Natural killer cell (primary cell): ENCODE measurements at regions not wholly inside any gene's neighbourhood (a gene's known extent, or its start where the extent isn't known, plus 50 kb on each side); places are given as distances from the start of the nearest gene placed in this dataset.

ENCODE experiments used
- ATAC-seq, 3 donors: fragments of 150-1000 bp in 2 of 3; fragments of 200-7000 bp in 1 of 3; cut with Tn5 transposase; 1 replicate in 1 of 3; 2 replicates in 2 of 3; pipeline ENCODE4 v1.10.0; 2021; ENCODE audit warnings: mild to moderate bottlenecking in 2 of 3, moderate library complexity in 2 of 3
- DNase-seq, 2 donors: peaks; one replicate each; pipeline versions ENCODE4 v3.0.0 to v3.0.0-alpha.2; 2013 to 2021; ENCODE audit warnings: mixed read lengths in 1 of 2
- H3K27ac ChIP-seq: one replicate; pipeline ENCODE4 v1.5.1; 2013; ENCODE audit warnings: mild to moderate bottlenecking, low read length
- H3K27me3 ChIP-seq: one replicate; pipeline ENCODE4 v1.6.1; 2013; ENCODE audit warnings: low read length; ENCODE audit not compliant: control insufficient read depth, insufficient read depth
- H3K36me3 ChIP-seq: one replicate; pipeline ENCODE4 v1.6.1; 2013; ENCODE audit warnings: low read length; ENCODE audit not compliant: control insufficient read depth, insufficient read depth
- H3K4me1 ChIP-seq: one replicate; pipeline ENCODE4 v1.6.1; 2013; ENCODE audit warnings: low read length; ENCODE audit not compliant: control insufficient read depth, insufficient read depth
- H3K4me3 ChIP-seq: one replicate; pipeline ENCODE4 v1.5.1; 2013; ENCODE audit warnings: low read length
- H3K9me3 ChIP-seq: one replicate; pipeline ENCODE4 v1.6.1; 2013; ENCODE audit warnings: low read length; ENCODE audit not compliant: control insufficient read depth, insufficient read depth
- H3K27ac Mint-ChIP-seq, 2 donors: one replicate each; pipeline ENCODE4 v1.8.0; 2022; ENCODE audit warnings: mild to moderate bottlenecking in 2 of 2, mixed read lengths in 2 of 2, moderate library complexity in 1 of 2
- H3K27me3 Mint-ChIP-seq, 2 donors: one replicate each; pipeline ENCODE4 v1.8.0; 2022; ENCODE audit warnings: low read depth in 2 of 2, mixed read lengths in 2 of 2
- H3K36me3 Mint-ChIP-seq: one replicate; pipeline ENCODE4 v1.8.0; 2022; ENCODE audit warnings: mixed read lengths
- H3K4me1 Mint-ChIP-seq, 2 donors: one replicate each; pipeline ENCODE4 v1.8.0; 2022; ENCODE audit warnings: mixed read lengths in 2 of 2
- H3K4me3 Mint-ChIP-seq: one replicate; pipeline ENCODE4 v1.8.0; 2022; ENCODE audit warnings: mild to moderate bottlenecking, moderate library complexity, mixed read lengths
- H3K9me3 Mint-ChIP-seq, 2 donors: one replicate each; pipeline ENCODE4 v1.8.0; 2022; ENCODE audit warnings: mixed read lengths in 2 of 2
- CTCF ChIP-seq: fragments of 200-600 bp; IDR thresholded peaks from one replicate; pipeline ENCODE4 v1.8.0; 2022; ENCODE audit warnings: antibody characterized with exemption
- WGBS: methylation state at CpG from one replicate; pipeline ENCODE4 v1.1.7; 2013; ENCODE audit warnings: missing lambda C conversion rate; ENCODE audit not compliant: insufficient coverage; 5-methylcytosine and 5-hydroxymethylcytosine counted together
- intact Hi-C: fragments of 100-400 bp; cut with micrococcal nuclease; formaldehyde crosslinking; loops from one replicate; pipeline ENCODE4 v1.14.2; 2022

- H3K36me3 Mint-ChIP-seq, result no peaks in the 10 kb centered on the region
- H3K27me3 Mint-ChIP-seq, result no peaks in the 10 kb centered on the region
- ATAC-seq (no peak), DNase-seq (no peak)
- TF ChIP-seq CTCF, result no peak
- Histone ChIP-seq H3K27ac (no peak overlapping the region), H3K4me3 (no peak overlapping the region), H3K36me3 (no peaks in the 10 kb centered on the region), H3K27me3 (no peaks in the 10 kb centered on the region), H3K9me3 (no peaks in the 10 kb centered on the region), H3K4me1 (no peaks in the 10 kb centered on the region)
- no peak overlapping the region for H3K4me3 Mint-ChIP-seq
- H3K27ac Mint-ChIP-seq, result no peak overlapping the region
- intact Hi-C loops, result no loop called here
- no peaks in the 10 kb centered on the region for H3K4me1 Mint-ChIP-seq
- 84% methylated on average over 4 of the region's 4 CpGs for WGBS
- peaks cover 12 to 14% of the 10 kb centered on the region in 2 donors for H3K9me3 Mint-ChIP-seq
Observed at GRCh38 chr3:82390868-82391267, 629.4 kb upstream of the GBE1 start.

DNA sequence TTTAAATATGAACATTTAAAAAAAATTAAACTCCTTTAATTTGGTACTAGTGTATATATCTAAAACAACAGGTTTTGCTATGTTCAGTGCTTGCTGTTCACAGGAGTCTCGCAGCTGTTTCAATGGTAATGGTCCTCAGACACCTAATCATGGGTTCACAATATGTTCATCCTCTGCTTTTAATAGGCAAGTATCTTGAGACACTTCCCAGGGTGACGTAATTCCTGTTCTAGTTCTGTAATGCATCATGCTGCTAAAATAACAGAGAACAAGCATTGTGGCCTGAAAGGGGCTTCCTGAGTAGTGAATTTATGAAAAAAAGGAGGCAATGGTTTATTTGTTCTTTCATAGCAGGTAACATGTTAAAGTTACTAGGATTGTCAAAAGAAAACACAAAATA is 625.2 kb upstream of the GBE1 start:
- Mint-ChIP-seq H3K36me3 (no peaks in the 10 kb centered on the region), H3K9me3 (peaks cover 10 to 12% of the 10 kb centered on the region in 2 donors), H3K27ac (no peak overlapping the region), H3K4me3 (no peak overlapping the region), H3K4me1 (no peaks in the 10 kb centered on the region), H3K27me3 (no peaks in the 10 kb centered on the region)
- Histone ChIP-seq H3K27ac (no peak overlapping the region), H3K36me3 (no peaks in the 10 kb centered on the region), H3K4me1 (no peaks in the 10 kb centered on the region), H3K9me3 (no peaks in the 10 kb centered on the region), H3K27me3 (no peaks in the 10 kb centered on the region), H3K4me3 (no peak overlapping the region)
- no peak for DNase-seq
- no peak for TF ChIP-seq CTCF
- 64% methylated on average over 2 of the region's 2 CpGs for WGBS
- intact Hi-C loops, result no loop called here
- ATAC-seq, result no peak

DNA sequence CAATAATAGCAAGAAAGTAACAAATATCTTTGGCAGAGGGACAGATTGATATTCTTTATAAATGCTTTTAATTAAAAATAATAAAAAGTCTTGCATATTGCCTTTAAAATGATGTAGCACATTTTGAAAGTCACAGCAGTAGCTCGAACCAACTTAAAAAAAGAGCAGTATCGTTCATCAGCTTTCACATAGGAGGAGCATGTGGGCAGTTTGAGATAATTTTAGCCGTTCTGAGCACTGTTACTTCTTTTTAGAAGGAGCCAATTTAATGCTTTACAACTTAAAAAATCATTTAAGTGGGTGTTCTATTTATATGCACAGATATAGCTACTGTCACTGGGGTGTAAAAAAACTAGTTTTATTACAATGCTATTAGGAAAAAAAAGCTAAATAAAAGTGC is 622.7 kb upstream of the GBE1 start:
- H3K27me3 ChIP-seq, result no peaks in the 10 kb centered on the region
- TF ChIP-seq CTCF, result no peak
- Mint-ChIP-seq H3K9me3 (peaks cover 8 to 10% of the 10 kb centered on the region in 2 donors), H3K36me3 (no peaks in the 10 kb centered on the region), H3K27me3 (no peaks in the 10 kb centered on the region), H3K27ac (no peak overlapping the region), H3K4me3 (no peak overlapping the region), H3K4me1 (no peaks in the 10 kb centered on the region)
- H3K27ac ChIP-seq, result no peak overlapping the region
- H3K4me3 ChIP-seq, result no peak overlapping the region
- ATAC-seq (no peak), DNase-seq (no peak)
- no peaks in the 10 kb centered on the region for H3K4me1 ChIP-seq
- intact Hi-C loops, result no loop called here
- no peaks in the 10 kb centered on the region for H3K9me3 ChIP-seq
- no peaks in the 10 kb centered on the region for H3K36me3 ChIP-seq
- 66% methylated on average over 2 of the region's 3 CpGs for WGBS

GRCh38 chr3:82382831-82383230 is 621.4 kb upstream of the GBE1 start:
- Mint-ChIP-seq H3K4me3 (no peak overlapping the region), H3K9me3 (peaks cover 6 to 9% of the 10 kb centered on the region in 2 donors), H3K27me3 (no peaks in the 10 kb centered on the region), H3K4me1 (no peaks in the 10 kb centered on the region), H3K36me3 (no peaks in the 10 kb centered on the region), H3K27ac (no peak overlapping the region)
- Histone ChIP-seq H3K27ac (no peak overlapping the region), H3K27me3 (no peaks in the 10 kb centered on the region), H3K4me3 (no peak overlapping the region), H3K4me1 (no peaks in the 10 kb centered on the region), H3K9me3 (peaks cover 5% of the 10 kb centered on the region), H3K36me3 (no peaks in the 10 kb centered on the region)
- 80% methylated on average over 4 of the region's 4 CpGs for WGBS
- no peak for TF ChIP-seq CTCF
- intact Hi-C loops, result no loop called here
- ATAC-seq (no peak), DNase-seq (no peak)
